ENCODE measurements at regions not wholly inside any gene's neighbourhood (a gene's known extent, or its start where the extent isn't known, plus 50 kb on each side); places are given as distances from the start of the nearest gene placed in this dataset.

- no peak for DNase-seq
Observed at GRCh38 chr21:16983420-16983819, 529.4 kb upstream of the CXADR start.

GRCh38 chr21:16992448-16992847 is 520.4 kb upstream of the CXADR start:
- DNase-seq = no peak

GRCh38 chr21:16993416-16994038 is 519.3 kb upstream of the CXADR start:
- DNase-seq = no peak

GRCh38 chr21:17002594-17003257 is 510.1 kb upstream of the CXADR start:
- DNase-seq = no peak

- DNase-seq = no peak
Observed at GRCh38 chr21:17003258-17003615, 509.6 kb upstream of the CXADR start.

- no peak for DNase-seq
Observed at GRCh38 chr21:17003763-17004373, 509.0 kb upstream of the CXADR start.

DNA sequence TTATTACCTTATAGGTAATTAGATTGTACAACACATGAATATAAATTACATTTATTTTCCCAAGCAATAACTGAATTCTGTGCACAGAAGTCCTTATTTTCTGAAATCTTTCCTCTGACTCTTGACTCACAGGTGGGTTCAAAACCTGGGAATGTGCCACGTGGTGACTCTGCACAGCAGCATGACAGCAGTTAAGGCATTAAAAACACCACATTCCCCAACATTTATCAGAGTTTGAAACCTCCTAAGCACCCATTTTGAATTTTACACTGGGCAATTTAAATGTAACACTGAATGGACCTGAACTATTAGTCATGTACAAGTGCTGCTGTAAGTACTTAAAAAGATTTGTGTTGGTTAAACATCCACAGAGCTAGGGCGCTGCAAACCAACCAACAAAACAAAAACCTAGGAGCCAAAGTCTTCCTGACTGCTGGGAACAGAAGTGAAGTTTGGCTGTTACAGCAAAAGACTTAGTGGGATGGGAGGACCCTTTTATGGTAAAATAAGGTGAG is 480.6 kb upstream of the CXADR start:
- no peak for DNase-seq

GRCh38 chr21:17044696-17045095 is 468.1 kb upstream of the CXADR start:
- DNase-seq = no peak

GRCh38 chr21:17045214-17045853 is 467.5 kb upstream of the CXADR start:
- DNase-seq = peak; percentile 24

DNA sequence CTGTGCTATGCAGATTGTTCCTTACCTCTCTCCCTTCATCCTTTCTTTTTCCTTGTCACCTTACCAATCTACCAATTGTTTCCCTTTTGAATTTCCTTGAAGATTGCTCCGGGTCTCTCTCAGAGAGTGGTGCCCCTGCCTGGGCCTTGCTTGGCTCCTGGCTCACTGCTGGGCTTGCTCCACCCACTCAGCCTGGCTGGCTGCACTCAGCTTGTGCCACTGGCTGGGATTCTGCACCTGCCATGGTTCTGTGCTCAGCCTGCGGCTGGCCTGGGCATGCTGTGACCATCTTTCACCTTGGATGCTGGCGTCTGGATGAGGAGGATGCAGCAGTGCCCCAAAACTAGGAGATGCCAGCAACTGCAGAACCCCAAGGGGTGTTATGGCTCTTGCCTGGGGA is 463.9 kb upstream of the CXADR start:
- DNase-seq = no peak

GRCh38 chr21:17050156-17050555 is 462.7 kb upstream of the CXADR start:
- DNase-seq = no peak

DNA sequence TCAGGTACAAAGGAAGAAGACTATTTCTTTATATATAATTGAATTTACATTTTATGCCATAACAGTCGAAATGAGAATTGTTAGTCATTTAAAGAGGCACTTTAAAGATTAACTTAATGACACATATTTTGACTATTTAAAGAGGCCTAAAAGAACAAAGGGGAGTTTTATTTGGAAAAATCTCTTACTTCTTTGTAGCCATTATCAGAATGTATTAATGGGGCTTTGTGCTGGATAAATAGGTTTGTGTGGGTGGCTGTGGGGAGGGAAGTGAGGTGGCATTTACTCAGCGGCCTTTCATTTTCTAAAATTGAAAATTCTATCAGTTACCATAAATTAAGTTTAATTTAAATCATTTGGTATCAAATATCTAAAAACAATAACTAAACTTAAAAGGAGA is 462.2 kb upstream of the CXADR start:
- no peak for DNase-seq

DNA sequence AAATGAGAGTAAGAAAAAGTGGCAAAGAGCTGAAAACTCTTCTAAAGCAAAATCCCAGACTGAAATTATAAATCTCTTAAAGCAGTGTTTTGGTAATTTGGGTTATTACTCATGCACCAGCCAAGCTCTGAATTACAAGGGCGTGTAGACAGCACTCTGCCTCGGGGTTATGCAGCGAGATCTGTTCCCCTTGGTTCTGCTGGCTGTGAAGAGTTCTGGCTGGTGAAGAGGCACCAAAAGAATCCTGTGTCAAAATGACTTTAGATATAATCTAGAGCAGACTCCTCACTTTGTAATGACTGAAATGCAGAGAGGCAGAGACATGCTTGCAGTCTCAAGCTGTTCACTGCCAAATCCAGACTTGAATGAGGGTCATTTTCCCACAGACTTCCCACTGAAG is 461.8 kb upstream of the CXADR start:
- no peak for DNase-seq

DNA sequence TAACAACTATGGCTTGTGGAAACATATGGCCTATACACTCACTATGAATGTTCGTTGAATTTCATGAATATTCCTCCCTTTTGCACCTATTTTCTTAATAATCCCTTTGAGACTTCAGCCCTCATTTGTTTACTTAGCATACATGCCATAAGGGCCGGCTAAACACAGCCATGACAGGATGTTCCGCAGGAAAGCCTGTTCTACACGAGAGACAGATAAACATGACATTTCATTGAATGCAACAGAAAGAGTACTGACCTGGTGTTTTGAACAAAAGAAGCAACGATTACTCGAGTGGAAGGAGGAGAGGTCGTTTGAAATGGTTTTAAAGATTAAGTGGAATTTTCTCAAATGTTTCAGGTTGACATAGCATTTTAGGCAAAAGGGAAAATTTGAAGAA is 459.5 kb upstream of the CXADR start:
- peak; percentile 24 for DNase-seq

GRCh38 chr21:17059936-17060335 is 452.9 kb upstream of the CXADR start:
- peak; percentile 37 for DNase-seq

DNA sequence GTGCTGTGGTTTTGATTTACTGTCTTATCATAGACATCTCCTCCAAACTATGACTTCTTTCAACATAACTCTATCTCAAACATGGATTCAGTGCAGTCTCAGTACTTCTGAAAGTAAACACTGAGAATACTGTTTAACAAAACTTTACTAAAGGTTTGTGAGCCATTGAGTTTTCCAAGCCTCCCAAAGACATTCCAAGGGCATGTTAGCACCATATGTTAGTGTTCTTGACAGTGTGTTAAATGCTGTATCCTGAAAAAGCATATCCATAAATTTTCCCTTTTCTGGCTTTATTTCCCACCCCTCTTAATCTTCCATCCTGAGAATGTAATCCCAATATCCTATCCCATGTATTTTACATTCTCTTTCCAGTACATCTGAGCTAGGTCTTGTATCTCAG is 446.8 kb upstream of the CXADR start:
- DNase-seq = no peak

DNA sequence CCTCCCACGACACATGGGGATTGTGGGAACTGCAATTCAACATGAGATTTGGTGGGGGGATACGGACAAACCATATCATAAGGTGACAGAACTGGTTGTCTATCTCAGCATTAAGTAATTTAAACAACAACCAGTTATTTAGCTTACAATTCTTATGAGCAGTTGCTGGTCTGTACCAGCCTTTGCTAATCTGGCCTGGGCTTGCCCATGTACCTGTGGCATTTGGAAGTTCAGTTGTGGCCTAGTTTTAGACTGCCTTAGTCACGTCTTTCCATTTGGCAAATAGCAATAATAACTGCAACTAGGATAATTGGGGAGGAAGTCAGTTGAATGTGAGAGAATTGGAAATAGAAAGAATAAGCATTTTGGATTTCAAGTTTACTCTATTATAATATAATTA is 441.8 kb upstream of the CXADR start:
- DNase-seq = no peak

DNA sequence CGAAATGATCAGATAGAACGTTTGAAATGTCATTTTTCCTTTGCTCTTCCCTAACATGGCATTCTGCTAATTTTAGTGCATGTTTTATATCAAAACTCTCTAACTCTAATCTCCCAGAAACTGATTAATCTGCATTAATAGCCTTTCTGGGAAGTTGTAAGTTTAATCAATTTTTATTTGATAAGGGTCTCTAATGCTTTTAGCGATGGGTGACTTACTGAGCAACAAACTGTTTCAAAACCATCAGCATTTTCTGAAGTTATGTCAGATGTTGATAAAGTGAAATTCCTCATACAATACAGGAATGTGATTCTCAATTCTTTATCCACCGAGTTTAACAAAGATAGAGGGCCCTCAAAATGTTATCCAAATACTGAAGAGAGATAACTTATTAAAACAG is 431.6 kb upstream of the CXADR start:
- no peak for DNase-seq

GRCh38 chr21:17082843-17083483 is 429.9 kb upstream of the CXADR start:
- DNase-seq = no peak

DNA sequence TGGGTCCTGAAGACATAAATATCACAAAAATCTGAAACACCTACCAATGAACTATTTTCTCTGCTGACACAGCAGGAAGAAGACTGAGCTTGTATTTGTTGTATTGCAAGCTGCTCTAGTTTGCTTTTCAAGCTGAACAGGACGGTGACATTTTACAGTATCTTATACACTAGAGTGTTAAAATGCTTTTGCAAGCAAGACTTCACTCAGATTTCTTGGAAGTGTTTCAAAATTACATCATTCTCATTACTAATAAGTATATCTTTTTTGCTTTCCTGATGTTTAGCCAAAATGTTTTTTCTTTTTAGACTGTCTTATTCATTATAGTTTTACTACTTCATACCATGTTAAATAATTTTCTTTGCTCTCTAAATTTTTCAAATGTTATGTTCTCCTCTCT is 427.1 kb upstream of the CXADR start:
- DNase-seq = no peak

- DNase-seq = no peak
Observed at GRCh38 chr21:17088500-17088899, 424.3 kb upstream of the CXADR start.

- DNase-seq = no peak
Observed at GRCh38 chr21:17089091-17089491, 423.8 kb upstream of the CXADR start.

DNA sequence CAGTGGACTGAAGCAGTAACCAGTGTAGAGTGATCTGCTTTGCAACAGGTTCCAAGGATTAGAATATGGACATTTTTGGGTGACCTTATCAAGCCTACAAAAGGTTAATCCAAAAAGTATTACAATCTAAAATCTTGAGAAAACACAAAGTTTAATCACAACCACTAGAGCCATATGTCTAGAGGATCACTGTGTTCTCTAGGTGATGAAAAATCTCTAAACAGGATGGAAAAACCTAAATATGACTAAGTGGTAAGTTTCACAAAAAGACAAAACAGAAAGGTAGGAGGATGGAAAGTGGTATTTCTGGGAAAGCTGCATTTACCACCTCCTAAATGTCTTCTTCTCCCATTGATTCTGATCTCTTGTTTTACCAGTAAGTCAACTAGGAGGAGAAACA is 411.1 kb upstream of the CXADR start:
- no peak for DNase-seq

- no peak for DNase-seq
Observed at GRCh38 chr21:17105932-17106331, 406.9 kb upstream of the CXADR start.

Data from NCI-H526 treated with DMSO at 0.1 percent for 48 hours (cell line).